GM12875 (cell line): ENCODE measurements at regions not wholly inside any gene's neighbourhood (a gene's known extent, or its start where the extent isn't known, plus 50 kb on each side); places are given as distances from the start of the nearest gene placed in this dataset.
"Not testable (repeated sequence)": the region's sequence is repeated elsewhere in the genome, so short reads cannot be mapped to it uniquely, and the experiment has no call there.

Experiments
- H3K4me3 ChIP-seq: one replicate; pipeline ENCODE4 v1.5.1; 2011; ENCODE audit warnings: low read depth, low read length, control low read depth
- TF ChIP-seq, protein P1 (sequence below): IDR thresholded peaks from 2 replicates; pipeline ENCODE4 v1.5.1; 2011; ENCODE audit warnings: low read depth, mild to moderate bottlenecking, control low read depth, inconsistent platforms, low read length, moderate library complexity, borderline replicate concordance; ENCODE audit not compliant: insufficient read depth

DNA sequence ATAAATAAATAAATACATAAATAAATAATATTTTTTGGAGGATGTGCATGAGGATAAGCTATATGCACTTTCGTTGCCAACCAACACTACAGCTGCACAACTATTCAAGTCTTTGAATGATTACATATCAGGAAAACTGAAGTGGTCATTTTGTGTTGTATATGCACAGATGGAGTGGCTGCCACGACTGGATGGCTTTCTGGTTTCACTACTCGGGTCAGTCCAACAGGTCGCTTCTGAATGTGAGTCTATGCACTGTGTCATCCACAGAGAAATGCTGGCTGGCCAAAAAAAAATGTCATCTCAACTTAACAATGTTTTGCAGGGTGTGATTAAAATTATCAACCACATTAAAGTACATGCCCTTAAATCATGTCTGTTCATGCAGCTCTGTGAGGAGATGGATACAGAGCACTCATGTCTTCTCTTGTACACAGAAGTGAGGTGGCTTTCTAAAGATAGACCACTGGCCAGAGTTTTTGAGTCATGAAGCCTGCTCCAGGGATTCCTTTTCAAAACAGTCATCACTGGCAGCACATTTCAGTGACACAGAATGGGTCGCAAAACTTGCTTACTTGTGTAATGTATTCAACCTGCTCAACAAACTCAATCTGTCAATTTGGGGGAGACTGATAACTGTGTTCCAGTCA is 589.8 kb upstream of the CYLC2 start:
- TF ChIP-seq, protein P1, sequence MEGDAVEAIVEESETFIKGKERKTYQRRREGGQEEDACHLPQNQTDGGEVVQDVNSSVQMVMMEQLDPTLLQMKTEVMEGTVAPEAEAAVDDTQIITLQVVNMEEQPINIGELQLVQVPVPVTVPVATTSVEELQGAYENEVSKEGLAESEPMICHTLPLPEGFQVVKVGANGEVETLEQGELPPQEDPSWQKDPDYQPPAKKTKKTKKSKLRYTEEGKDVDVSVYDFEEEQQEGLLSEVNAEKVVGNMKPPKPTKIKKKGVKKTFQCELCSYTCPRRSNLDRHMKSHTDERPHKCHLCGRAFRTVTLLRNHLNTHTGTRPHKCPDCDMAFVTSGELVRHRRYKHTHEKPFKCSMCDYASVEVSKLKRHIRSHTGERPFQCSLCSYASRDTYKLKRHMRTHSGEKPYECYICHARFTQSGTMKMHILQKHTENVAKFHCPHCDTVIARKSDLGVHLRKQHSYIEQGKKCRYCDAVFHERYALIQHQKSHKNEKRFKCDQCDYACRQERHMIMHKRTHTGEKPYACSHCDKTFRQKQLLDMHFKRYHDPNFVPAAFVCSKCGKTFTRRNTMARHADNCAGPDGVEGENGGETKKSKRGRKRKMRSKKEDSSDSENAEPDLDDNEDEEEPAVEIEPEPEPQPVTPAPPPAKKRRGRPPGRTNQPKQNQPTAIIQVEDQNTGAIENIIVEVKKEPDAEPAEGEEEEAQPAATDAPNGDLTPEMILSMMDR: no peak

GRCh38 chr9:102403514-102403913 is 591.6 kb upstream of the CYLC2 start:
- no peak overlapping the region for H3K4me3 ChIP-seq
- TF ChIP-seq, protein P1: no peak

More for the DNA sequence above, 589.8 kb upstream of the CYLC2 start:
- H3K4me3 ChIP-seq: no peak overlapping the region

- H3K4me3 ChIP-seq: no peak overlapping the region
- TF ChIP-seq, protein P1: no peak
Observed at GRCh38 chr9:102398205-102398604, 596.9 kb upstream of the CYLC2 start.

- H3K4me3 ChIP-seq: not testable (repeated sequence)
Observed at GRCh38 chr9:102385620-102386019, 609.5 kb upstream of the CYLC2 start.

- no peak overlapping the region for H3K4me3 ChIP-seq
- TF ChIP-seq, protein P1: no peak
Observed at GRCh38 chr9:102362470-102363132, 624.2 kb upstream of the GRIN3A start.

DNA sequence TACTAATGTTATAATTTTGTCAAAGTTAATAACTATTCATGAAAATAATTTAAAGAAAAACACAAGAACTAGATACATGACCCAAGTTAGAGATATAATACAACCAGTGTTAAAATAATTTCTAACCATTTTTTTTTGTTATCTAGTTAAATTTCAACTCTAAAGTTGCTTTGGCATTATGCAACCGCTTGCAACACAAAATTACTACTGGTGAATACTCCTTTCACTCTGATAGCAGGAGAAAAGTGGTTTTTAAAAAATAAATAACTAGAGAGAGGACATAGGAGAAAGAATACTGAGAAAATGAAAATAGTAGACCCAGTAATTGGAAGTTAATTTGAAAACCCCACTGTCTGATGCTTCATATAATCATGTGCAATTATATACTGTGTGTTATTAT is 622.4 kb upstream of the GRIN3A start:
- H3K4me3 ChIP-seq: no peak overlapping the region
- TF ChIP-seq, protein P1: no peak

DNA sequence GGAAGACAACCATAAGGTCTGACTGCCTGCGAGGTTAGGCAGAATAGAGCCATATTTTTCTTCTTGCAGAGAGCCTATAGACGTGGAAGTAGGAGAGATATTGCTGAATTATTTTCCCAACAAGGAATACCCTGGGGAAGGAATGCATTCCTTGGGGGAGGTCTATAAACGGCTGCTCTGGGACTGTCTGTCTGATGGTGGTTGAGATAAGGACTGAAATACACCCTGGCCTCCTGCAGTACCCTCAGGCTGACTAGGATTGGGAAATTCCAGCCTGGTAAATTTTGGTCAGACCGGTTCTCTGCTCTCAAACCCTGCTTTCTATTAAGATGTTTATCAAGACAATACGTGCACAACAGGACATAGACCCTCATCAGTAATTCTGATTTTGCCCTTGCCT is 617.5 kb upstream of the GRIN3A start:
- H3K4me3 ChIP-seq: no peak overlapping the region
- TF ChIP-seq, protein P1: no peak
